Neural cell (in vitro differentiated cells): ENCODE measurements at regions not wholly inside any gene's neighbourhood (a gene's known extent, or its start where the extent isn't known, plus 50 kb on each side); places are given as distances from the start of the nearest gene placed in this dataset.

ENCODE experiments used
- H2AFZ ChIP-seq: fragments of 200-600, 300-800 bp; sonication (generic), shearing (Covaris generic); 2 replicates; pipeline ENCODE4 v1.6.0; 2014; ENCODE audit warnings: low read depth, mild to moderate bottlenecking, antibody characterized with exemption, low read length, moderate library complexity
- H3F3A ChIP-seq: fragments of 200-600 bp; shearing (Covaris generic); 2 replicates; pipeline ENCODE4 v1.6.1; 2016; ENCODE audit warnings: mild to moderate bottlenecking, moderate library complexity, mixed read lengths, antibody characterized with exemption, low read length; ENCODE audit not compliant: insufficient read depth, poor library complexity, severe bottlenecking
- H3K27ac ChIP-seq: fragments of 200-600, 300-800 bp; sonication (generic), shearing (Covaris generic); 2 replicates; pipeline ENCODE4 v1.5.1; 2014; ENCODE audit warnings: mild to moderate bottlenecking, low read length, moderate library complexity
- H3K27me3 ChIP-seq: fragments of 300-800, 200-600 bp; sonication (generic), shearing (Covaris generic); 2 replicates; pipeline ENCODE4 v1.6.0; 2014; ENCODE audit warnings: mild to moderate bottlenecking, low read depth, low read length, moderate library complexity; ENCODE audit not compliant: insufficient read depth
- H3K36me3 ChIP-seq: fragments of 300-800, 200-600 bp; sonication (generic), shearing (Covaris generic); 2 replicates; pipeline ENCODE4 v1.5.1; 2014; ENCODE audit warnings: mild to moderate bottlenecking, antibody characterized with exemption, low read length, moderate library complexity; ENCODE audit not compliant: insufficient read depth
- H3K4me2 ChIP-seq: fragments of 300-800, 200-600 bp; sonication (generic), shearing (Covaris generic); 2 replicates; pipeline ENCODE4 v1.6.0; 2014; ENCODE audit warnings: mild to moderate bottlenecking, low read length
- H3K4me3 ChIP-seq: fragments of 300-800, 200-600 bp; sonication (generic), shearing (Covaris generic); 2 replicates; pipeline ENCODE4 v1.5.1; 2014; ENCODE audit warnings: mild to moderate bottlenecking, low read length, moderate library complexity
- H3K79me2 ChIP-seq: fragments of 200-600 bp; shearing (Covaris generic); replicated peaks from 2 replicates; pipeline ENCODE4 v1.6.0; 2014; ENCODE audit warnings: mild to moderate bottlenecking, low read length, moderate library complexity; ENCODE audit not compliant: insufficient read depth
- H3K9ac ChIP-seq: fragments of 300-800, 200-600 bp; sonication (generic), shearing (Covaris generic); 2 replicates; pipeline ENCODE4 v1.6.1; 2016; ENCODE audit warnings: mild to moderate bottlenecking, low read length, mixed read lengths
- H3K9me2 ChIP-seq: fragments of 200-600 bp; shearing (Covaris generic); 2 replicates; pipeline ENCODE4 v1.6.1; 2016; ENCODE audit warnings: mild to moderate bottlenecking, low read length, mixed read lengths; ENCODE audit not compliant: insufficient read depth
- H3K9me3 ChIP-seq: fragments of 200-600, 300-800 bp; sonication (generic), shearing (Covaris generic); 2 replicates; pipeline ENCODE4 v1.6.1; 2016; ENCODE audit warnings: mild to moderate bottlenecking, mixed run types, low read length, moderate library complexity, mixed read lengths
- H4K20me1 ChIP-seq: fragments of 200-600 bp; shearing (Covaris generic); 2 replicates; pipeline ENCODE4 v1.6.1; 2016; ENCODE audit warnings: mild to moderate bottlenecking, mixed run types; ENCODE audit not compliant: insufficient read depth
- EP300 ChIP-seq: fragments of 450-650 bp; conservative IDR thresholded peaks from 2 replicates; pipeline ENCODE4 v1.6.1; 2014; ENCODE audit warnings: antibody characterized with exemption, mild to moderate bottlenecking, moderate library complexity; ENCODE audit not compliant: poor library complexity, severe bottlenecking
- EZH2 ChIP-seq: fragments of 200-600, 300-800 bp; shearing (Covaris generic), sonication (generic); IDR thresholded peaks from 2 replicates; pipeline ENCODE4 v1.6.1; 2014; ENCODE audit warnings: antibody characterized with exemption, low read length, borderline replicate concordance, mild to moderate bottlenecking; ENCODE audit not compliant: insufficient read depth, poor library complexity, severe bottlenecking
- MXI1 ChIP-seq: fragments of 450-650 bp; conservative IDR thresholded peaks from 2 replicates; pipeline ENCODE4 v1.6.1; 2014; ENCODE audit warnings: antibody characterized with exemption, mild to moderate bottlenecking; ENCODE audit not compliant: poor library complexity, severe bottlenecking
- POLR2AphosphoS5 ChIP-seq: IDR thresholded peaks from 2 replicates; pipeline ENCODE4 v1.6.1; 2012
- RAD21 ChIP-seq: fragments of 450-650 bp; conservative IDR thresholded peaks from 2 replicates; pipeline ENCODE4 v1.6.1; 2014; ENCODE audit warnings: antibody characterized with exemption, mild to moderate bottlenecking, moderate library complexity
- REST ChIP-seq: IDR thresholded peaks from 2 replicates; pipeline ENCODE4 v1.6.1; 2012; ENCODE audit warnings: borderline replicate concordance
- SMC3 ChIP-seq: fragments of 450-650 bp; conservative IDR thresholded peaks from 2 replicates; pipeline ENCODE4 v1.6.1; 2014; ENCODE audit warnings: antibody characterized with exemption, mild to moderate bottlenecking, moderate library complexity; ENCODE audit not compliant: poor library complexity
- TAF1 ChIP-seq: IDR thresholded peaks from 2 replicates; pipeline ENCODE4 v1.6.1; 2012; ENCODE audit warnings: low read depth
- TF ChIP-seq, protein P1 (sequence below): fragments of 450-650 bp; IDR thresholded peaks from 2 replicates; pipeline ENCODE4 v1.5.1; 2014; ENCODE audit warnings: antibody characterized with exemption, mild to moderate bottlenecking, moderate library complexity; ENCODE audit not compliant: poor library complexity, severe bottlenecking

GRCh38 chr18:1302861-1303260 lies 398.2 kb downstream of the ADCYAP1 start:
- Histone ChIP-seq H3K27me3 (no peaks in the 10 kb centered on the region), H3K79me2 (no peaks in the 10 kb centered on the region), H3F3A (no peaks in the 10 kb centered on the region), H4K20me1 (no peaks in the 10 kb centered on the region), H2AFZ (no peak overlapping the region), H3K4me2 (no peak overlapping the region), H3K4me3 (no peak overlapping the region), H3K27ac (no peak overlapping the region), H3K9ac (no peak overlapping the region), H3K9me2 (no peaks in the 10 kb centered on the region), H3K9me3 (no peaks in the 10 kb centered on the region), H3K36me3 (no peaks in the 10 kb centered on the region)
- TF ChIP-seq EP300: no peak
- TF ChIP-seq REST: no peak
- TF ChIP-seq POLR2AphosphoS5: no peak
- TF ChIP-seq TAF1: no peak
- no peak for TF ChIP-seq EZH2
- TF ChIP-seq RAD21: no peak
- TF ChIP-seq, protein P1, sequence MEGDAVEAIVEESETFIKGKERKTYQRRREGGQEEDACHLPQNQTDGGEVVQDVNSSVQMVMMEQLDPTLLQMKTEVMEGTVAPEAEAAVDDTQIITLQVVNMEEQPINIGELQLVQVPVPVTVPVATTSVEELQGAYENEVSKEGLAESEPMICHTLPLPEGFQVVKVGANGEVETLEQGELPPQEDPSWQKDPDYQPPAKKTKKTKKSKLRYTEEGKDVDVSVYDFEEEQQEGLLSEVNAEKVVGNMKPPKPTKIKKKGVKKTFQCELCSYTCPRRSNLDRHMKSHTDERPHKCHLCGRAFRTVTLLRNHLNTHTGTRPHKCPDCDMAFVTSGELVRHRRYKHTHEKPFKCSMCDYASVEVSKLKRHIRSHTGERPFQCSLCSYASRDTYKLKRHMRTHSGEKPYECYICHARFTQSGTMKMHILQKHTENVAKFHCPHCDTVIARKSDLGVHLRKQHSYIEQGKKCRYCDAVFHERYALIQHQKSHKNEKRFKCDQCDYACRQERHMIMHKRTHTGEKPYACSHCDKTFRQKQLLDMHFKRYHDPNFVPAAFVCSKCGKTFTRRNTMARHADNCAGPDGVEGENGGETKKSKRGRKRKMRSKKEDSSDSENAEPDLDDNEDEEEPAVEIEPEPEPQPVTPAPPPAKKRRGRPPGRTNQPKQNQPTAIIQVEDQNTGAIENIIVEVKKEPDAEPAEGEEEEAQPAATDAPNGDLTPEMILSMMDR: no peak
- no peak for TF ChIP-seq SMC3
- no peak for TF ChIP-seq MXI1

GRCh38 chr18:1304392-1304992 lies 399.8 kb downstream of the ADCYAP1 start:
- Histone ChIP-seq H3K9ac (no peak overlapping the region), H3K27me3 (no peaks in the 10 kb centered on the region), H3K9me2 (no peaks in the 10 kb centered on the region), H3K4me2 (no peak overlapping the region), H3K4me3 (no peak overlapping the region), H3K9me3 (no peaks in the 10 kb centered on the region), H2AFZ (no peak overlapping the region), H4K20me1 (no peaks in the 10 kb centered on the region), H3K27ac (no peak overlapping the region), H3K79me2 (no peaks in the 10 kb centered on the region), H3F3A (no peaks in the 10 kb centered on the region), H3K36me3 (no peaks in the 10 kb centered on the region)
- TF ChIP-seq REST: no peak
- no peak for TF ChIP-seq MXI1
